SIG-M5 treated with dmso at 0.1 percent for 504 hours (cell line): ENCODE measurements at regions not wholly inside any gene's neighbourhood (a gene's known extent, or its start where the extent isn't known, plus 50 kb on each side); places are given as distances from the start of the nearest gene placed in this dataset.

Experiments
- DNase-seq: peaks from one replicate; lab custom pipeline; 2025; ENCODE audit not compliant: unreplicated experiment; lab: John Stamatoyannopoulos, UW

DNA sequence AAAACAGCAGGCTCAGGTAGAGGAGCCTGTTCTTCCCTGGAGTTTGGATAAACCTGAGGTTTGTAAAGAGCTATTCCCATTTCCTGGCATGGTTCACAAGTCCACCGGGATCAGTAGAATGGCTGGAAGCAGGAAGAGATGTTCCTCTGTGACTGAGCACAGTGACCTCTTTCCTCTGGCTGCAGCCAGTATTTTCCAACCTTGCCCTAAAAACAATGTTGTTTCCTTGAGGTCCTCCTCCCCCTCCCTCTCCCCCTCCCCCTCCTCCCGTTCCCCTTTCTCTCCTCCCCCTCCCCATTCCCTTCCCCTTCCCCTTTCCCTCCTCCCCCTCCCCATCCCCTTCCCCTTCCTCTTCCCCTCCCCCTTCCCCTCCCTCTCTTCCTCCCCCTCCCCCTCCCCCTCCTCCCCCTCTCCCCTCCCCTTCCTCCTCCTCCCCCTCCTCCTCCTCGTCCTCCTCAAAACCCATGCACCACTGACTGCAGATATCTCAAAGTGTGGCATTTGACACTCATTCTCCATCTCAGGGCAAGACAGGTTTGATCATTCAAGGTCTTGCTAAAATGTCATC, 58.9 kb upstream of the MON1B start:
- DNase-seq = no peak

DNA sequence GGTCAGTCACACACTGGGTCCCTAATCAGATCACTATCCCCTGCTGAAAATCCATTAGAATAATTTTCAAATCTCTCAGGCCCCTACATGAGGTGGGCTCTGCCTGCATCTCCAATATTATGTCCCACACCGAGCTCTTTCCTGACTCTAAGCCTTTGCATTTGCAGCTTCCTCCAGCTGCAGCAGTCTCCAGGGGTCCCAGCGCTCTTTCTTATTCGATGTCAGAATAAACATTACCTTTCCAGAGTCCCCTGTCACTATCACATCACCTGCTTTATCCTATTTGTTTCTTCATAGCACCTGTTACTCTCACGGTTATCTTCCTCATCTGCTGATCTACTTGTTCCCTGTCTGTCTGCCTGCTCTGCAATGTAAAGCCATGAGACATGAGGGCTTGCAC, 57.3 kb upstream of the MON1B start:
- DNase-seq = no peak

DNA sequence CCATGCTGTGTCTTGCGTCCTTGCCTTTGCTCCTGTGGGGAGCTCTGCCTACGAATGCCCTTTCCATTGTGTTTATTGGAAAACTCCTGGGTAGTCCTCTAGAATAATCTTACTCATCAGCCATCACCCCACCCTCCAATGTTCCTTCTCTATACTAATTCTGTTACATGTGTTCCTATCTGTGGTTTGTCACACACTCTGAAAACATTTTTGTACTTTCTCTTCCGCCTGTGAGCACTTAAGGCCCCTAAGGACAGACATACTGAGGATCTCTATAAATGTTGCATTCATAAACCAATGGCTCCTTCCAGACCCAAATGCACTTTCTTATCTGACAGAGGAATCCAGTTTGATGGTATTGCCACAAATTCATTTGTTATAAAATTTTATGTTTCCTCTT, 53.9 kb upstream of the MON1B start:
- no peak for DNase-seq
